Kidney (tissue), 13 donors: ENCODE measurements at regions not wholly inside any gene's neighbourhood (a gene's known extent, or its start where the extent isn't known, plus 50 kb on each side); places are given as distances from the start of the nearest gene placed in this dataset.

ENCODE experiments used
- DNase-seq, 5 donors: peaks; one replicate each; pipeline ENCODE4 v3.0.0-alpha.2; 2013 to 2020
- FAIRE-seq: peaks from 2 replicates; lab custom pipeline; 2012; peaks lifted over from hg19 to GRCh38; lab: Jason Lieb, UNC
- H3K27ac ChIP-seq, 2 donors: one replicate each; pipeline ENCODE4 v1.7.0; 2013; ENCODE audit warnings: low read depth in 2 of 2, low read length in 2 of 2, inconsistent platforms in 1 of 2
- H3K27me3 ChIP-seq: one replicate; pipeline ENCODE4 v1.7.1; 2013; ENCODE audit warnings: low read length, inconsistent platforms; ENCODE audit not compliant: control insufficient read depth, insufficient read depth
- H3K36me3 ChIP-seq, 3 donors: one replicate each; pipeline versions ENCODE4 v1.7.0 to v1.7.1; 2013; ENCODE audit warnings: low read length in 3 of 3, control low read depth in 1 of 3, inconsistent platforms in 1 of 3; ENCODE audit not compliant: insufficient read depth in 3 of 3, control insufficient read depth in 2 of 3
- H3K4me1 ChIP-seq, 3 donors: one replicate each; pipeline versions ENCODE4 v1.7.0 to v1.7.1; 2013; ENCODE audit warnings: low read length in 3 of 3, inconsistent platforms in 1 of 3, low read depth in 1 of 3; ENCODE audit not compliant: control insufficient read depth in 2 of 3, insufficient read depth in 2 of 3
- H3K4me3 ChIP-seq, 3 donors: one replicate each; pipeline versions ENCODE4 v1.7.0 to v1.8.1; 2013; ENCODE audit warnings: low read length in 3 of 3, control low read depth in 1 of 3, inconsistent platforms in 1 of 3
- H3K9ac ChIP-seq, 3 donors: one replicate each; pipeline versions ENCODE4 v1.7.0 to v1.7.1; 2013; ENCODE audit warnings: low read length in 3 of 3, control low read depth in 1 of 3, inconsistent platforms in 1 of 3
- H3K9me3 ChIP-seq, 3 donors: one replicate each; pipeline versions ENCODE4 v1.7.0 to v1.7.1; 2013; ENCODE audit warnings: low read length in 3 of 3, control low read depth in 1 of 3, inconsistent platforms in 1 of 3; ENCODE audit not compliant: control insufficient read depth in 2 of 3, insufficient read depth in 1 of 3
- intact Hi-C: fragments of 100-400 bp; cut with DNase I; formaldehyde crosslinking; loops from one replicate; pipeline ENCODE4 v1.11.1; 2022
- TF ChIP-seq, protein P1 (sequence below): IDR thresholded peaks from 3 replicates; pipeline ENCODE4 v1.5.1; 2012; ENCODE audit warnings: mild to moderate bottlenecking, moderate library complexity, borderline replicate concordance; ENCODE audit not compliant: insufficient read depth; ENCODE audit errors: extremely low read depth
- donor health status: control.
- donor health status: control.
- donor health status: control.
- donor health status: control.
- donor health status: control.
- donor health status: DM: yes; HTN: yes; CAD: no.
- donor health status: Normal renal cell carcinoma (clear cell type).

DNA sequence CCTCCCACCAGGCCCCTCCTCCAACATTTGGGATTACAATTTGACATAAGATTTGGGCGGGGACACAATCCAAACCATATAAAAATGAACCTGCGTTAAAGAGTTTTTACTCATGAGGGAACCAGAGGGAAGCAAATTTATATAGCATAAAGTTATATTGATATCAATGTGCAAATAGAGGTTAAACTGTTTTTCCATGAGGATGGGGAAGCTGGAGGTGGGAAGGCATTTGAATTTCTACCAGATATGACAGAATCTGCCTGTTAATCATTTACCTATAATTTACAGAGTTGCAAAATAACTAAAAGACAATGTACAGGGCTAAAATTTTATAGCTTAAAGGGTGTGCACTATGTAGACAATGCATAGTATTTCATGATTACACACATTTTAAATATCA, 322.0 kb upstream of the FKBP1C start:
- intact Hi-C loops = no loop called here
- Histone ChIP-seq H3K4me3 (no peak overlapping the region), H3K36me3 (no peaks in the 10 kb centered on the region), H3K9ac (no peak overlapping the region), H3K27me3 (no peaks in the 10 kb centered on the region), H3K9me3 (no peaks in the 10 kb centered on the region), H3K27ac (no peak overlapping the region), H3K4me1 (no peaks in the 10 kb centered on the region)
- no peak for FAIRE-seq
- DNase-seq = no peak
- TF ChIP-seq, protein P1, sequence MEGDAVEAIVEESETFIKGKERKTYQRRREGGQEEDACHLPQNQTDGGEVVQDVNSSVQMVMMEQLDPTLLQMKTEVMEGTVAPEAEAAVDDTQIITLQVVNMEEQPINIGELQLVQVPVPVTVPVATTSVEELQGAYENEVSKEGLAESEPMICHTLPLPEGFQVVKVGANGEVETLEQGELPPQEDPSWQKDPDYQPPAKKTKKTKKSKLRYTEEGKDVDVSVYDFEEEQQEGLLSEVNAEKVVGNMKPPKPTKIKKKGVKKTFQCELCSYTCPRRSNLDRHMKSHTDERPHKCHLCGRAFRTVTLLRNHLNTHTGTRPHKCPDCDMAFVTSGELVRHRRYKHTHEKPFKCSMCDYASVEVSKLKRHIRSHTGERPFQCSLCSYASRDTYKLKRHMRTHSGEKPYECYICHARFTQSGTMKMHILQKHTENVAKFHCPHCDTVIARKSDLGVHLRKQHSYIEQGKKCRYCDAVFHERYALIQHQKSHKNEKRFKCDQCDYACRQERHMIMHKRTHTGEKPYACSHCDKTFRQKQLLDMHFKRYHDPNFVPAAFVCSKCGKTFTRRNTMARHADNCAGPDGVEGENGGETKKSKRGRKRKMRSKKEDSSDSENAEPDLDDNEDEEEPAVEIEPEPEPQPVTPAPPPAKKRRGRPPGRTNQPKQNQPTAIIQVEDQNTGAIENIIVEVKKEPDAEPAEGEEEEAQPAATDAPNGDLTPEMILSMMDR = no peak

DNA sequence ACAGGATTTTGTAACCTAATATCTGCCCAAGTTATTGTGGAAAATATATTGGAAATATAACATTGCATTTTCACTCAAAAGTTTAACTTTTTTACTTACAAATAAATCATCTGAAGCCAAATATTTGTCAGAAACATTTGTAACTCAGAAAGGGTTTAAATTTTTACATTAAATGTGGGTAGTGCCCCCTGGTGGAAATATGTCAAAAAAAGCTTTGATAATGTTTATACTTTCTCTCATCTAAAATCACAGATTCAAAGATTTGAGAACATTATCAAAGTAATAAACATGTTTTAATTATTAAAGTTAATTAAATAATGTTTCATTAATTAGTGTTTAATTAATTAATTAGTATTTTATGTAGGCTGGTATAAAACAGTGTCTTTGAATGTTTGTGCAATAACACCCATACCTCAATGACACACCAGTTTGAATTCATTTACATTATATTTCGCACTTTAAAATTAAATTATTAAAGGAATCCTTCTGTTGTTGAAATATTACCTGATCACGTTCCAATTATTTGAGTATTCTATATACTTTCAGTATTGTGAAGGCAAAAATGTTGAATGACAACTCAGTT, 320.1 kb upstream of the FKBP1C start:
- Histone ChIP-seq H3K9me3 (no peaks in the 10 kb centered on the region), H3K9ac (no peak overlapping the region), H3K36me3 (no peaks in the 10 kb centered on the region), H3K4me1 (no peaks in the 10 kb centered on the region), H3K4me3 (no peak overlapping the region), H3K27me3 (no peaks in the 10 kb centered on the region), H3K27ac (no peak overlapping the region)
- DNase-seq (peak in 2 of 5 donors; percentile 13 to 22), FAIRE-seq (peak; percentile 90)
- TF ChIP-seq, protein P1 = no peak
- intact Hi-C loops = no loop called here

DNA sequence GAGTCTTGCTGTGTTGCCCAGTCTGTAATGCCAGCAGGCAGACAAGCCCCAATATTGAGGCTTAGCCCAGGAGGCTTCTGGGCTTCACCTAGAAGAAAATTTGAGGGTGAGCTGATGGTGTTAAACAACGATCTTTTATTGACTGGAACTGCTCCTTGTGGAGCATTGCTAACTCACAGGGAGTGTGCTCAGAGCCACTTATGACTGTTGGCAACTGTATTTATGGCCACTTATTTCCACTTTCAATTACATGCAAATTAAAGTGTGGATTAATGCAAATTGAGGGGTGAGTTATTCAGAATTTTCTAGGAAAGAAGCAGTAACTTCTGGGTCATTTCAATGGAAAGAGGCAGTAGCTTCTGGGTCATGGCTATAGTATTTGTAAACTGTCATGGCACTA, 317.2 kb upstream of the FKBP1C start:
- TF ChIP-seq, protein P1 = no peak
- H3K36me3 ChIP-seq = no peaks in the 10 kb centered on the region
- no peaks in the 10 kb centered on the region for H3K27me3 ChIP-seq
- no peak for FAIRE-seq
- H3K4me1 ChIP-seq = no peaks in the 10 kb centered on the region
- no peak overlapping the region for H3K27ac ChIP-seq
- no peak for DNase-seq
- H3K9ac ChIP-seq = no peak overlapping the region
- intact Hi-C loops = no loop called here
- H3K4me3 ChIP-seq = no peak overlapping the region
- H3K9me3 ChIP-seq = no peaks in the 10 kb centered on the region

DNA sequence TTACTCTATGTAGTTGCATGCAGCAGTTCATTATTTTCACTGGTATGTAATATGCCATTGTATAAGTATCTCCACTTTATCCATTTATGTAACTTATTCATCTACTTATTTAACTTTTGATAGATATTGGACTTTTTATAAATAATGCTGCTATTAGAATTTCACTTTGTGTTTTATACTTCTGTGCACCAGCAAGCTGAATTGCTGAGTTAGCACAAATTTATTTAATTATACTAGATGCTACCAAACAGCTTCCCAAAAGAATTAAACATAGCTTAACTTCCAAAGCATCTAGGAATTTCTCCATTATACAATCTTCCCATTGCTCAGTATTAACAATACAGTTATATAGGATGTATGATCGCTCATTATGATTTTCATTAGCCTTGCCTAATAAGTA, 308.0 kb upstream of the FKBP1C start:
- intact Hi-C loops = no loop called here
- Histone ChIP-seq H3K27me3 (no peaks in the 10 kb centered on the region), H3K4me3 (no peak overlapping the region), H3K27ac (no peak overlapping the region), H3K4me1 (no peaks in the 10 kb centered on the region), H3K36me3 (no peaks in the 10 kb centered on the region), H3K9ac (no peak overlapping the region), H3K9me3 (peaks cover 0 to 3% (median 0%) of the 10 kb centered on the region in 3 donors)
- FAIRE-seq (no peak), DNase-seq (no peak)
- TF ChIP-seq, protein P1 = no peak
